Spleen (tissue), 7 donors: ENCODE measurements at regions not wholly inside any gene's neighbourhood (a gene's known extent, or its start where the extent isn't known, plus 50 kb on each side); places are given as distances from the start of the nearest gene placed in this dataset.

Source experiments
- POLR2A ChIP-seq, 3 donors: fragments of 450-650 bp; IDR thresholded peaks; one replicate each; pipeline ENCODE4 v1.5.1; 2017; ENCODE audit warnings: antibody characterized with exemption in 3 of 3, mild to moderate bottlenecking in 1 of 3
- POLR2AphosphoS5 ChIP-seq, 3 donors: sonication (generic); formaldehyde crosslinking; IDR thresholded peaks; one replicate each; pipeline ENCODE4 v1.5.1; 2017; ENCODE audit warnings: antibody characterized with exemption in 3 of 3
- TF ChIP-seq, protein P1 (sequence below), 11 experiments: fragments of 200-600 bp in 7 of 11; fragments of 450-650 bp in 4 of 11; sonication (generic) in 4 of 11; IDR thresholded peaks in 8 of 11; conservative IDR thresholded peaks in 3 of 11; 1 replicate in 7 of 11; 2 replicates in 4 of 11; pipeline versions ENCODE4 v1.4.0 to v1.8.0; 2016 to 2021; ENCODE audit warnings: antibody characterized with exemption in 11 of 11, inconsistent platforms in 4 of 11, mild to moderate bottlenecking in 1 of 11
- donor health status: DM: no; HTN: no; CAD: no; lungs with moderate emphysema.
- donor health status: DM: no; HTN: no; CAD: no.
- donor health status: DM: no; HTN: no; CAD: no.

DNA sequence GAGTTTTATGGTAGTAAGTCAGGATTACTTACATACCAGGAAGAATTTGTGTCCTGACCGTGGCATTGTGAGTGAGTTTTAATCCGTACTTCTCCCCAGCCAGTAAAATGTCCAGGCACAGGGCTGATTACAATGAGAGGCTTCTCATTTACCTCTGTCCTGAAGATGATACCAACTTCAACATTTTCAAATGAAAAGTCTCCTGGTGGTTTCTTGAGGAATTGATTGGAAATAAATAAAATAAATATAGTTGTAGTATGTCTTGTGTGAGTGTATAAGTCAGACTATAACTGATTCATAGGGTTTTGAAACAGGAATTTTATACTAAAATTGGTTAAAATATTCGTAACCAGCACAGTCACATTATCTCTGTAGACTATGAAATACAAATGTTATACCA lies 382.5 kb downstream of the ETS1 start:
- TF ChIP-seq, protein P1, sequence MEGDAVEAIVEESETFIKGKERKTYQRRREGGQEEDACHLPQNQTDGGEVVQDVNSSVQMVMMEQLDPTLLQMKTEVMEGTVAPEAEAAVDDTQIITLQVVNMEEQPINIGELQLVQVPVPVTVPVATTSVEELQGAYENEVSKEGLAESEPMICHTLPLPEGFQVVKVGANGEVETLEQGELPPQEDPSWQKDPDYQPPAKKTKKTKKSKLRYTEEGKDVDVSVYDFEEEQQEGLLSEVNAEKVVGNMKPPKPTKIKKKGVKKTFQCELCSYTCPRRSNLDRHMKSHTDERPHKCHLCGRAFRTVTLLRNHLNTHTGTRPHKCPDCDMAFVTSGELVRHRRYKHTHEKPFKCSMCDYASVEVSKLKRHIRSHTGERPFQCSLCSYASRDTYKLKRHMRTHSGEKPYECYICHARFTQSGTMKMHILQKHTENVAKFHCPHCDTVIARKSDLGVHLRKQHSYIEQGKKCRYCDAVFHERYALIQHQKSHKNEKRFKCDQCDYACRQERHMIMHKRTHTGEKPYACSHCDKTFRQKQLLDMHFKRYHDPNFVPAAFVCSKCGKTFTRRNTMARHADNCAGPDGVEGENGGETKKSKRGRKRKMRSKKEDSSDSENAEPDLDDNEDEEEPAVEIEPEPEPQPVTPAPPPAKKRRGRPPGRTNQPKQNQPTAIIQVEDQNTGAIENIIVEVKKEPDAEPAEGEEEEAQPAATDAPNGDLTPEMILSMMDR (IDR thresholded peaks at IDR 0.05 in 8 of 11, conservative IDR thresholded peaks at IDR 0.05 in 3 of 11): no peak
- TF ChIP-seq POLR2AphosphoS5 (IDR thresholded peaks at IDR 0.05) (no peak), POLR2A (IDR thresholded peaks at IDR 0.05) (no peak)
